Tibial artery (tissue), 4 donors: ENCODE measurements at regions not wholly inside any gene's neighbourhood (a gene's known extent, or its start where the extent isn't known, plus 50 kb on each side); places are given as distances from the start of the nearest gene placed in this dataset.
"Not testable (repeated sequence)": the region's sequence is repeated elsewhere in the genome, so short reads cannot be mapped to it uniquely, and the experiment has no call there.

Experiments
- DNase-seq, 2 donors: peaks; one replicate each; pipeline ENCODE4 v3.0.0-alpha.2; 2019
- H3K27ac ChIP-seq, 2 donors: fragments of 200-600 bp; sonication (generic) in 1 of 2; 1 replicate in 1 of 2; 2 replicates in 1 of 2; pipeline ENCODE4 v1.5.1; 2018 to 2019; ENCODE audit warnings: mild to moderate bottlenecking in 1 of 2
- H3K27me3 ChIP-seq, 2 donors: fragments of 200-600 bp; sonication (generic) in 1 of 2; one replicate each; pipeline versions ENCODE4 v1.5.1 to v1.6.0; 2016 to 2019
- H3K36me3 ChIP-seq, 3 donors: fragments of 200-600 bp; sonication (generic) in 2 of 3; one replicate each; pipeline ENCODE4 v1.5.1; 2016 to 2019; ENCODE audit warnings: mild to moderate bottlenecking in 2 of 3
- H3K4me1 ChIP-seq, 4 donors: fragments of 200-600 bp; sonication (generic) in 2 of 4; 1 replicate in 3 of 4; 2 replicates in 1 of 4; pipeline ENCODE4 v1.5.1; 2016 to 2019
- H3K4me3 ChIP-seq, 2 donors: fragments of 200-600 bp; sonication (generic) in 1 of 2; 1 replicate in 1 of 2; 2 replicates in 1 of 2; pipeline ENCODE4 v1.5.1; 2018 to 2019; ENCODE audit warnings: mild to moderate bottlenecking in 2 of 2
- H3K9me3 ChIP-seq, 3 donors: fragments of 200-600 bp; sonication (generic) in 1 of 3; one replicate each; pipeline ENCODE4 v1.5.1; 2016 to 2019
- CTCF ChIP-seq, 2 experiments: fragments of 200-600 bp in 1 of 2; fragments of 450-650 bp in 1 of 2; IDR thresholded peaks; one replicate each; pipeline ENCODE4 v1.5.1; 2017 to 2019; ENCODE audit warnings: antibody characterized with exemption in 2 of 2, mild to moderate bottlenecking in 1 of 2, moderate library complexity in 1 of 2
- intact Hi-C: fragments of 100-400 bp; cut with DNase I; formaldehyde crosslinking; loops from one replicate; pipeline ENCODE4 v1.15.0; 2023; ENCODE audit warnings: low total_unique reads

- H3K9me3 ChIP-seq = no peaks in the 10 kb centered on the region
- intact Hi-C loops = no loop called here
- no peak for DNase-seq
- H3K4me3 ChIP-seq = no peak overlapping the region
- H3K4me1 ChIP-seq = no peaks in the 10 kb centered on the region
- no peaks in the 10 kb centered on the region for H3K36me3 ChIP-seq
- H3K27me3 ChIP-seq = no peaks in the 10 kb centered on the region
- H3K27ac ChIP-seq = no peak overlapping the region
- TF ChIP-seq CTCF (IDR thresholded peaks at IDR 0.05) = no peak
Observed at GRCh38 chr2:78260861-78261260, 738.7 kb upstream of the LRRTM4 start.

DNA sequence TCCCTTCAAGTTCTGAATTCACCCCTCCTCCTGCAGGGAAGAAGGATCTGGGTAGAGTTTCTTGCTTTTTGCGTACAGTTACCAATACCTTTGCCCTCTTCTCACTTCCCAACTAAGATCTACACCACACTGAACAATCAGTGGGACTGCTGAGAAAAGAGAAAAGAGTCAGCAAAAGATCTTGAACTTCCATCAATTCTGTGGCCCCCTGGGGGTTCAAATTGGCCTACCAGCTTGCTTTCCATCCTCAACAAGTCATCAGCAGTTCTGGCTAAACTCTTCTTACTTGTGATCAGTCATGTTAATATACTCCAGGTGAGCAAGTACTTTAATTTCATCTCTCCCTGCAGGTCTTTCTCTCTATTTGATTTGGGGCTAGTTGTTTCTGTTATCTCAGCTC, 739.3 kb upstream of the LRRTM4 start:
- H3K27ac ChIP-seq = no peak overlapping the region
- no peak for TF ChIP-seq CTCF (IDR thresholded peaks at IDR 0.05)
- H3K36me3 ChIP-seq = no peaks in the 10 kb centered on the region
- no peaks in the 10 kb centered on the region for H3K4me1 ChIP-seq
- H3K9me3 ChIP-seq = no peaks in the 10 kb centered on the region
- no peaks in the 10 kb centered on the region for H3K27me3 ChIP-seq
- no peak for DNase-seq
- intact Hi-C loops = no loop called here
- H3K4me3 ChIP-seq = no peak overlapping the region

DNA sequence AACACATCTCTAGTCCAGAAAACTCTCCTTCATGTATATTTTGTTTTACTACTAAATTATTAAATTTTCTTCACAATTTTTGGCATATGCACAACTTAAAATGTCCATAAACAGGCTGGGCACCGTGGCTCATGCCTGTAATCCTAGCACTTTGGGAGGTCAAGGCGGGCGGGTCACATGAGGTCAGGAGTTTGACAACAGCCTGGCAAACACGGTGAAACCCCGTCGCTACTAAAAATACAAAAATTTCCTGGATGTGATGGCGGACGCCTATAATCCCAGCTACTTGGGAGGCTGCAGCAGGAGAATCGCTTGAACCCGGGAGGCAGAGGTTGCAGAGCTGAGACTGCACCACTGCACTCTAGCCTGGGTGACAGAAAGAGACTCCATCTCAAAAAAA, 739.9 kb upstream of the LRRTM4 start:
- not testable (repeated sequence) for H3K4me3 ChIP-seq

DNA sequence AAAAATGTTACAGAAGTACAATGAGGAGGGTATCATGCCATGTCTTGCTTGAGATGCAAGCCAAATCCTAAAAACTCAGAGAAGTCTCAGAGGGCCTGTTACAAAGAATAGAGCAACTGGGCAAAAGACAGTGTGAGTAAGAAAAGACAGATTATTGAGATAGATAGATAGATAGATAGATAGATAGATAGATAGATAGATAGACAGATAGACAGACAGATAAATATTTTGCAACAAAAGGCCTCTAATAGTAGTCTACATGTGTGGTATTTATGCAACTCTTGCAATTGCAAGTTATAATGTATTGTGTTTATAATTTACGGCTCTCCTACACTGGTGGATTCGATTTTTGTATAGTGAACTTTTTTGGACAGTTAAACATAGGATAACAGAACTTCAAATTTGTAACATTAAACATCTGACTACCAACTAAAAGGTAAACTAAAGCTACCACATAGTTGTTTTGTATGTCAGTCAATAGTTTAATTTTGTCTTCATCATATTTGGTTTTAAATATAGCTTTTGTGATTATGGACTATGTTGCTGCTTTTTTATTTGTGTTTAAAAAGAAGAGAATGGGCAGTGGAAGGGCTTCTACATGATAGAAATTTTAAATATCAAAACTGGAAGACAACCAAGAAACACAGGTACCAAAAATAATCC, 740.7 kb upstream of the LRRTM4 start:
- no peak for TF ChIP-seq CTCF (IDR thresholded peaks at IDR 0.05)
- Histone ChIP-seq H3K27ac (no peak overlapping the region), H3K36me3 (no peaks in the 10 kb centered on the region), H3K4me1 (no peaks in the 10 kb centered on the region), H3K4me3 (no peak overlapping the region), H3K9me3 (no peaks in the 10 kb centered on the region), H3K27me3 (no peaks in the 10 kb centered on the region)
- no peak for DNase-seq
- intact Hi-C loops = no loop called here

More for the DNA sequence above, 739.9 kb upstream of the LRRTM4 start:
- H3K36me3 ChIP-seq, intact Hi-C loops, H3K4me1 ChIP-seq, H3K27ac ChIP-seq, H3K9me3 ChIP-seq, H3K27me3 ChIP-seq, DNase-seq: not testable (repeated sequence)

- DNase-seq = no peak
- no peak overlapping the region for H3K4me3 ChIP-seq
- no peaks in the 10 kb centered on the region for H3K36me3 ChIP-seq
Observed at GRCh38 chr2:78263571-78263970, 741.4 kb upstream of the LRRTM4 start.

GRCh38 chr2:78264130-78264529, 742.0 kb upstream of the LRRTM4 start:
- Histone ChIP-seq H3K4me3 (no peak overlapping the region), H3K36me3 (no peaks in the 10 kb centered on the region), H3K27ac (no peak overlapping the region), H3K9me3 (no peaks in the 10 kb centered on the region), H3K27me3 (no peaks in the 10 kb centered on the region), H3K4me1 (no peaks in the 10 kb centered on the region)
- TF ChIP-seq CTCF (IDR thresholded peaks at IDR 0.05) = no peak
- intact Hi-C loops = no loop called here
- DNase-seq = no peak

More at GRCh38 chr2:78263571-78263970, 741.4 kb upstream of the LRRTM4 start:
- no peak overlapping the region for H3K27ac ChIP-seq
- no peaks in the 10 kb centered on the region for H3K9me3 ChIP-seq
- TF ChIP-seq CTCF (IDR thresholded peaks at IDR 0.05) = no peak
- no peaks in the 10 kb centered on the region for H3K4me1 ChIP-seq
- intact Hi-C loops = no loop called here
- H3K27me3 ChIP-seq = no peaks in the 10 kb centered on the region
